ENCODE measurements at regions not wholly inside any gene's neighbourhood (a gene's known extent, or its start where the extent isn't known, plus 50 kb on each side); places are given as distances from the start of the nearest gene placed in this dataset.
"Not testable (repeated sequence)": the region's sequence is repeated elsewhere in the genome, so short reads cannot be mapped to it uniquely, and the experiment has no call there.

- no peak for DNase-seq (ENCODE audit: low read depth in 4 of 4, low spot score in 1 of 4)
These were observed 155.2 kb downstream of the FOXD2 start for GRCh38 chr1:47593013-47593568.

DNA sequence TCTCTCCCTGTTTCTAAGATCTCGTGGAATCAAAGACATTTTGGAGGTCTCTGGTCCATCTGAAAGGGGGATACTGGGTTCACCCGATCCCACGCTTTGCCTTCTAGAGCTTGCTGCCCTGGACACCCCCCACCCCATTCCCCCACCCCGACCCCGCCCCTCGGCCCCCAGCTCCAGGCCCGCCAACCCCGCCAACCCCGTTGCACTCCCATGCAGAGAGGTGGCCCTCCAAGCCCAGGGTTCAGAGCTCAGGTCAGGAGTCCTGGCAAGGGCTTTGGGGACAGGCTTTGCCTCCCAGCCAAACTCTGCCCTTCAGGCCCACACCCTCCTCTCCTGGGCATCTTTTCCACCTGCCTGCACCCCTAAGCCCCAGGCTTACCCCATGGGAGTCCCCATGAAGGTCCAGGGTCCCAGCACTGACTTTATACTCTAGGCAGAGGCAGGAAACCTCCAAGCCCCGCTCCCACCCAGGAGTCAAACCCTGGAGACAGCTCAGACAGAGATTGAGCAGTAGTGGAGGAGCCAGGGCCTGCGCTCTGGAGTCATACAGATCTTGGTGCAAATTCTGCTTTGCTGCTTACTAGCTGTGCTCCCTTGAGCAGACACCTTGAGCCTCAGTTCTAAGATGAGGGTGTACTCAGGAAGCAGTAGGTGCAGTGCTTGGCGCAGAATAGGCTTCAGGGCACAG is 155.9 kb downstream of the FOXD2 start:
- DNase-seq (ENCODE audit: low read depth in 4 of 4, low spot score in 1 of 4), result no peak

DNA sequence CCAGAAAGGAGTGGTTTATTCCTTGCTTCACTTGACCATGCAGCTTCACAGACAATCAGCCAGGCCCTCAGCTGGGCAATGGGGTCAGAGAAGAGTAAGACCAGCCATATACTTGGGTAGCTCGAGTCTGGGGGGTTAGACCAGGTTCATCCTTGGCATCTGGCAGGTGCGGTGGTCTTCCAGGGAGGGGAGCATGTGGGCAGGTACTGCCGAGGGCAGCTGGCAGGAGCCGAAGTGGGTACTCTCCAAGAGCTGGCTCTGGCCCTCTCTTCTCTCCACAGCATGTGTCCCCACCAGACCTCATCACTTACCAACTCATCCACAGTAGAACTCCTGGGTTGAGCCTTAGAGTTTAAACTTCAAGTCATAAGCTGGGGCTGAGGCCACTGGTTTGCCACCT is 156.8 kb downstream of the FOXD2 start:
- no peak for DNase-seq (ENCODE audit: low read depth in 4 of 4, low spot score in 1 of 4)

DNA sequence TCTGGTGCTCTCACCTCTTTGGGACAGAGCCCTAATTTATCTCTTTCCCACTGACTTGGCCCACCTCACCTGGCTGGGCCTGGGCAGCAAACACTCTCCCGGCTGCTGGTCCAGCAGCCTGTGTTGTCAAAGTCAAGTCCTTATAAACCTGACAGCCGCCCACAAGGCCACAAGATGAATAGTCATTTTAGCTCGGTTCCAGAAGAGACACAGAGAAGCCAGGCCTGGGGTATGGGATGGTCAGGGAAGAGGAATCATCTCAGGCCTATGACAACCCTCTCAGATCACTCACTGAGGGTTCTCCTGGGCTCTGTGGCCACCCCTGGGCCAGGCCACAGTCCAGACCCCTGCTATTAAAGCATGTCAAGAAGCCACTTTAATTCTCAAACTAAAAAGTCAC is 158.5 kb downstream of the FOXD2 start:
- no peak for DNase-seq (ENCODE audit: low read depth in 4 of 4, low spot score in 1 of 4)

- no peak for DNase-seq (ENCODE audit: low read depth in 4 of 4, low spot score in 1 of 4)
These were observed 160.5 kb downstream of the FOXD2 start for GRCh38 chr1:47598357-47598756.

DNA sequence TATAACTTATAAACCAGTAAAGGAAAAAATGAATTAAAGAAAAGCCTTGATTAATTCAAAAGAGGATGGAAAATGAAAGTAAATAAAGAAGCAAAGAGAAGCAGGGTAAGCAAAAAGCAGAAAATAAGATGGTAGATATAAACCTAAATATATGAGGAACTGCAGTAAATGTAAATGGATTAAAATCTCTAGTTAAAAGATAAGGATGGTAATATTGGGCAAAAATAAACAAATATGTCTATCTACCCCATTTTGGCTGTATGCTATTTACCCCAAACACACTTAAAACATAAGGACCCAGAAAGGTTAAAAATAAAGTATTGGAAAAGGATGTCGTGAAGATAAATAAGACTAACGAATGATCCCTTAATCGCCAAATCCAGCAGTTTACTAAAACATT is 161.9 kb downstream of the FOXD2 start:
- no peak for DNase-seq (ENCODE audit: low read depth in 4 of 4, low spot score in 1 of 4)

DNA sequence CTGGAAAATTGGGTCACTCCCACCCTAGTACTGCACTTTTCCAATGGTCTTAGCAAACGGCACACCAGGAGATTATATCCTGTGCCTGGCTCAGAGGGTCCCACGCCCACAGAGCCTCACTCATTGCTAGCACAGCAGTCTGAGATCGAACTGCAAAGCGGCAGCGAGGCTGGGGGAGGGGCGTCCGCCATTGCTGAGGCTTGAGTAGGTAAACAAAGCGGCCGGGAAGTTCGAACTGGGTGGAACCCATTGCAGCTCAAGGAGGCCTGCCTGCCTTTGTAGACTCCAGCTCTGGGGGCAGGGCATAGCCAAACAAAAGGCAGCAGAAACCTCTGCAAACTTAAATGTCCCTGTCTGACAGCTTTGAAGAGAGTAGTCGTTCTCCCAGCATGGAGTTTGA is 164.6 kb downstream of the FOXD2 start:
- DNase-seq (ENCODE audit: low read depth in 4 of 4, low spot score in 1 of 4), result not testable (repeated sequence)

DNA sequence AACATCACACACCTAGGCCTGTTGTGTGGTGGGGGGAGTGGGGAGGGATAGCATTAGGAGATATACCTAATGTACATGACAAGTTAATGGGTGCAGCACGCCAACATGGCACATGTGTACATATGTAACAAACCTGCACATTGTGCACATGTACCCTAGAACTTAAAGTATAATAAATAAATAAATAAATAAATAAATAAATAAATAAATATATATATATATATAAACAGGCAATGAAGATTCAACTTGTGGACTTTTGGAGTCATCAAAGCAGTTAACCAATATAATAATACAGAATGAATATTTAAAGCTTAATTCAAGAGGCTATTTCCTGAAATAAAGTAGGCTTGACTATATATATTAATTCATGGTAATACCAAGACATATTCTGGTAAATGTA is 167.0 kb downstream of the FOXD2 start:
- DNase-seq (ENCODE audit: low read depth in 4 of 4, low spot score in 1 of 4), result not testable (repeated sequence)

DNA sequence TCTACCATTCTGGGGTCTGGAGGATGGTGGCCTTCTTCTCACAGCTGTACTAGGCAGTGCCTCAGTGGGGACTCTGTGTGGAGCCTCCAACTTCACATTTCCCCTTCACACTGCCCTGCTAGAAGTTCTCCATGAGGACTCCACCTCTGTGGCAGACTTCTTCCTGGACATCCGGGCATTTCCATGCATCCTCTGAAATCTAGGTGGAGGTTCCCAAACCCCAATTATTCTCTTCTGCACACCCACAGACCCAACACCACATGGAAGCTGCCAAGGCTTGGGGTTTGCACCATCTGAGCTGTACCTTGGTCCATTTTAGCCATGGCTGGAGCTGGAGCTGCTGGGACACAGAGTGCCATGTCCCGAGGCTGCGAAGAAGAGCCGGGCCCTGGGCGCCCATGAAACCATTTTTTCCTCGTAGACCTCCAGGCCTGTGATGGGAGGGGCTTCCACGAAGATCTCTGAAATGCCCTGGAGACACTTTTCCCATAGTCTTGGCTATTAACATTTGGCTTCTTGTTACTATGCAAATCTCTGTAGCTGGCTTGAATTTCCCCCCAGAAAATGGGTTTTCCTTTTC is 170.5 kb downstream of the FOXD2 start:
- no peak for DNase-seq (ENCODE audit: low read depth in 4 of 4, low spot score in 1 of 4)

DNA sequence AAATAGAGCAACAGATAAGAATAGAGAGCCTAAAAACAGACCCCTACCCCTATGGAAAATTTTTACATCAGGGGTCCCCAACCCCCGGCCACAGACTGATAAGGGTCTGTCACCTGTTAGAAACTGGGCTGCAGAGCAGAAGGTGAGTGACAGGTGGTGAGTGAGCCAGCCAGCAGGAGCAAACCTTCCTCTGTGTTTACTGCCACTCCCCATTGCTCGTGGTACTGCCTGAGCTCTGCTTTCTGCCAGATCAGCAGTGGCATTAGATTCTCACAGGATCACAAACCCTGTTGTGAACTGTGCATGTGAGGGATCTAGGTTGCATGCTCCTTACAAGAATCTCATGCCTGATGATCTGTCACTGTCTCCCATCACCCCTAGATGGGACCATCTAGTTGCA is 174.1 kb downstream of the FOXD2 start:
- no peak for DNase-seq (ENCODE audit: low read depth in 4 of 4, low spot score in 1 of 4)

DNA sequence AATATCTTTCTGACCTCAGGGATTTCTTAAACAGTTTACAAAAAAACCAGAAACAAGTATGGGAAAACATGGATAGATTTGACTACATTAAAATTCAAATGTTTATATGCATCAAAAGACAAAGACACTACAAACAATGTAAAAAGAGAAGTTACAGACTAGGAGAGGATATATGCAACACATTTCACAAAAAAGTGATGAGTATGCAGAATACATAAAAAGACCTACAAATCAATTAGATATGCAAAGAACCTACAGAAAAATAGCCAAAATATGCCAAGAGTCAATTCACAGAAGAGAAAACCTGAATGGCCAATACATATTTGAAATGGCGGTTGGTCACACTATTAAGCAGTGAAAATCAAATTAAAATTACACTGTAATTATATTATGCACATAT is 175.0 kb downstream of the FOXD2 start:
- DNase-seq (ENCODE audit: low read depth in 4 of 4, low spot score in 1 of 4), result no peak

DNA sequence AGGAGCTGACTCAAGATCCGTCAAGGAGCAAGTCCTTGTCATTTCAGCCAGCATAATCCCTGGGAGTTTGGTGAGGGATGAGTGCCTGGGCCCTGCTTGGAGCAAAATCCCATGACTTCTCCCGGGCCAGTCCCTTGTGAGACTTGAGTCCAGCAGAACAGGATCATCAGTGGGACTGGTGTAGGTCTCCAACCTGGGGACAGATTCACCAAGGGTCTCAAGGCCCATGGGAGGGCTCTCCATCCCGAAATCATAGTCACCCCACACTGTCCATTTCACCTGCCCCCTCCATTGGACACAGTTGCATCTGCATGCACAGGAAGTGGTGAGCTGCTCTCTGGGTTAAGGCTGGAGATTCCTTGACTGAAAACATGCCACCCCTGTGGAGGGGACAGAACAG is 178.2 kb downstream of the FOXD2 start:
- no peak for DNase-seq (ENCODE audit: low read depth in 4 of 4, low spot score in 1 of 4)

DNA sequence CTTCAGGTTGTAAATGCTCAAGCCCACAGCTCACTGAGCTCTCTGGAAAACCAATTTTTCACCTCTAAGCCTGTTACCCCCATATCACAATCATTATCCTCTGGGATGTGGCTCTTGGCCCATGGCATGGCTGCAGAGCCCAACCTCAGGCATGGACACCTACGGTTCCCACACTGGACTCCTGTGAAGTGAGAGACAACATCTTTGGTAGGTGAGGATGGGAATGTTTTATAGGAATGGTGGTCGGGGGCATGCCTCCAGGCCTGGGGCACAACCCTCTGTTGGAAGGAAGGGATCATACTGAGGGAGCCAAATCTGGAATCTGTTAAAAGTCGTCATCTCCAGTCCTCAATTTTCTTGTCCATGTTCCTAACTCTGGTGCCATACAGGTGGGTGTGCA is 179.1 kb downstream of the FOXD2 start:
- DNase-seq (ENCODE audit: low read depth in 4 of 4, low spot score in 1 of 4), result no peak

DNA sequence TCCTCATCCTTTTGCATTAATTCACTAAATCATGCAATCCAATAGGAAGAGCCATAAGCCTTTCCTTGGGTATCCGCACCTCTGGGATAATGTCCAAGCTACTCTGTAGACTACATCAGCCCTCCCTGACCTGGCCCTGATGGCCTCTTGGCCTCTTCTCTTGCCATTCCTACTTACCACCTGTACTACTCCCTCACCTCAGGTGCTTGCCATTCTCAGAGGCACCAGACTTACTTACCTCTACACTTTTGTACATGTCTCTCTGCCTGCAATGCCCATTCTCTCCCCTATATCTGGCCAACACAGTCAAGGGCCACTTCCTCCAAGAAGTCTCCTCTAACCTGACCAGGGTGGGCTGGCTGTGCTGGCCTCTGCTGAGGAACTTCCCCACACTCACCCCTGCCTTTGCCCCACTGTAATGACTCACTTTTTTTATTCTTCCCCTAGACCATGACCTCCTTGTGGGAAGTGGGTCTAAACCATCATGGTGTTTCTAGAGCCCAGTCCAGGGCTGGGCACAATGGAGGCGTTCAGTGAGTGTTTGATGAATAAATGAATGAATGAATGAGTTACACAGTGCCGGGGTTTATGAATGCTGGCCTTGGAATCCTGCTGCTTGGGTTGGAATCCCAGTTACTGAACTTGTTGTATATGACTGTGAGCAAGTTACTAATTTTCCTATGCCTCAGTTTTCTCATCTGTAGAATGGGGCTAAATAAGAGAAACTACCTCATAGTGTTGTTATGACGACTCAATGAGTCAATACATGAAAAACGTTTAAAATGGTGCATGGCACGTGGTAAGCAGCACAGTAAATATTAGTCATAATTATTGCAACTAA is 179.8 kb downstream of the FOXD2 start:
- no peak for DNase-seq (ENCODE audit: low read depth in 4 of 4, low spot score in 1 of 4)

DNA sequence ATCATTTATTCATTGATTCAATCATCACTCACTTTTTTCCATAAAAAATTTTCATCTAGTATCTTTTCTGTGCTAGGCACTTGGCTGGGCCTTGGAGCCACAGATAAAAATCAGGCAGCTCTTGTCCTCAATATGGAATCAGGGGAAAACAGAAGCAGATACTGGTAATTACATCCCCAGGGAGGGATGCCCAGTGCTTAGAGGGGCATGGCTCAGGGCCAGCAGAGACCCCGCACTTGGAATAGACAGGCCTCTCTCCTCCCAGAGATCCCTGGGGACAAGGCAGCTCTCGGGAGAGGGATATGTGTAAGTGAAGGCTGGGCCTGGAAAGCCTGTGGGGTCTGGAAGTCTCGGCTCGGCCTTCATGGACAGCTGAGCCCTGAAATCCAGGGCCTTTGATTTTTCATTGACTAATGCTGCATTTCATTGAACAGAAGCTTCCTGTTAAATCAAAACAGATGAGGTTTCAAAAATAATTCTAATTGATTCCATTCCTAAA is 180.4 kb downstream of the FOXD2 start:
- no peak for DNase-seq (ENCODE audit: low read depth in 4 of 4, low spot score in 1 of 4)

DNA sequence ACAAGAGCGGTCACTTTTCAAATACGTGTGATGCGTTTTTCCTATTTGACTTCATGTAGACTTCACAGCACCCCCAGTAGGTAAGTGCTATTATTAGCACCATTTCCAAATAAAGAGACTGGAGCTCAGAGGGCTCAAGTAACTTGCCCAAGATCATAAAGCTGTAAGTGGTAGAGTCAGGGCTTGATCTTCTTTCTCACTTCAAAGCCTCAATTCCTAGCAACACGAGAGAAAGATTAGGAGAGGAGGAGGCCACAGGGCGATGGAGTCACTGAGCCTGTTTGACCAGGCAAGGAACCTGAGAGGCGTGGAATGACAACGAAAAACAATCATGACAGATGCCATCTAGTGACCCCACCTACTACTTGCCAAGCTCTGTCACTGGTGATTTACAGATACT is 181.0 kb downstream of the FOXD2 start:
- DNase-seq (ENCODE audit: low read depth in 4 of 4, low spot score in 1 of 4), result no peak

GRCh38 chr1:47621483-47621882 is 183.6 kb downstream of the FOXD2 start:
- no peak for DNase-seq (ENCODE audit: low read depth in 4 of 4, low spot score in 1 of 4)

GRCh38 chr1:47621977-47622376 is 184.1 kb downstream of the FOXD2 start:
- no peak for DNase-seq (ENCODE audit: low read depth in 4 of 4, low spot score in 1 of 4)

GRCh38 chr1:47622776-47623556 is 185.1 kb downstream of the FOXD2 start:
- DNase-seq (ENCODE audit: low read depth in 4 of 4, low spot score in 1 of 4), result no peak

GRCh38 chr1:47623557-47623940 is 185.7 kb downstream of the FOXD2 start:
- DNase-seq (ENCODE audit: low read depth in 4 of 4, low spot score in 1 of 4), result no peak

- no peak for DNase-seq (ENCODE audit: low read depth in 4 of 4, low spot score in 1 of 4)
These were observed 186.7 kb downstream of the FOXD2 start for GRCh38 chr1:47624531-47624930.

All from stimulated activated CD4-positive, alpha-beta T cell treated with anti-CD3 and anti-CD28 coated beads, Interleukin-1b, Interleukin-23, amount 100 ng/mL, for 24 hours (primary cell).